ENCODE measurements at regions not wholly inside any gene's neighbourhood (a gene's known extent, or its start where the extent isn't known, plus 50 kb on each side); places are given as distances from the start of the nearest gene placed in this dataset.

- no peak for DNase-seq
These were observed 50.7 kb upstream of the NOCT start for GRCh38 chr4:138964716-138965426.

- no peak for DNase-seq
These were observed 52.2 kb upstream of the NOCT start for GRCh38 chr4:138963412-138963811.

- DNase-seq: no peak
These were observed 53.9 kb upstream of the NOCT start for GRCh38 chr4:138961664-138962063.

- no peak for DNase-seq
These were observed 54.5 kb upstream of the NOCT start for GRCh38 chr4:138961129-138961528.

GRCh38 chr4:138960175-138960710 is 55.3 kb upstream of the NOCT start:
- DNase-seq: no peak

GRCh38 chr4:138959097-138959815 is 56.3 kb upstream of the NOCT start:
- DNase-seq: no peak

- no peak for DNase-seq
These were observed 57.1 kb upstream of the NOCT start for GRCh38 chr4:138958519-138958918.

GRCh38 chr4:138957302-138957701 is 58.3 kb upstream of the NOCT start:
- no peak for DNase-seq

- no peak for DNase-seq
These were observed 61.2 kb upstream of the NOCT start for GRCh38 chr4:138954428-138954827.

- DNase-seq: no peak
These were observed 61.6 kb upstream of the NOCT start for GRCh38 chr4:138953961-138954371.

- DNase-seq: no peak
These were observed 63.2 kb upstream of the NOCT start for GRCh38 chr4:138952411-138952810.

- DNase-seq: no peak
These were observed 63.8 kb upstream of the NOCT start for GRCh38 chr4:138951764-138952163.

- DNase-seq: no peak
These were observed 65.7 kb upstream of the NOCT start for GRCh38 chr4:138949866-138950265.

- no peak for DNase-seq
These were observed 66.7 kb upstream of the NOCT start for GRCh38 chr4:138948918-138949317.

- DNase-seq: no peak
These were observed 69.3 kb upstream of the NOCT start for GRCh38 chr4:138946306-138946705.

GRCh38 chr4:138945840-138946239 is 69.7 kb upstream of the NOCT start:
- DNase-seq: no peak

- DNase-seq: no peak
These were observed 70.2 kb upstream of the NOCT start for GRCh38 chr4:138945401-138945800.

GRCh38 chr4:138943893-138944292 is 71.7 kb upstream of the NOCT start:
- DNase-seq: no peak

GRCh38 chr4:138941037-138941436 is 74.5 kb upstream of the NOCT start:
- DNase-seq: no peak

- DNase-seq: no peak
These were observed 75.6 kb upstream of the NOCT start for GRCh38 chr4:138939960-138940359.

GRCh38 chr4:138938366-138938690 is 77.3 kb upstream of the NOCT start:
- peak; percentile 39 for DNase-seq

GRCh38 chr4:138935135-138935807 is 80.3 kb upstream of the NOCT start:
- DNase-seq: no peak

- no peak for DNase-seq
These were observed 88.5 kb upstream of the NOCT start for GRCh38 chr4:138927072-138927471.

GRCh38 chr4:138925495-138925894 is 90.1 kb upstream of the NOCT start:
- no peak for DNase-seq
